ENCODE measurements at regions not wholly inside any gene's neighbourhood (a gene's known extent, or its start where the extent isn't known, plus 50 kb on each side); places are given as distances from the start of the nearest gene placed in this dataset.

DNA sequence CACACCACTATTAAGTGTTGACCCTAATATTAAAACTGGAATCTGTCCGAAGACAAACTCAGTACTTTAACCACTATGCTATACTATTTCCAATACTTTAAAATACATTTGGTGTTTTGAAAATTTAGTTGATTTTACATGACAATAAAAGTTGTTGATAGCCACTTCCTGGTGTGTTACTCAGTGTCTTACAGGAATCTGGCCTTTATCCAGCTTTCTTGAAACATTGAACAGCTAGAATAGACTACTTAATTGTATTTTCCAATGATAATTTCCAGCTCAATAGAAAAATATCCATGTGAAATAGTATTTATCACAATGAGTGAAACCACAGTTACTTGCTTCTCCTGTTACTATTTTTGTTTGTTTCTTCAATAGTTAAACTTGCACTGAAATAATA, 369.6 kb upstream of the ADGRL4 start:
- H3K9me3 Mint-ChIP-seq, result peaks cover 2% of the 10 kb centered on the region
- TF ChIP-seq, protein P1, sequence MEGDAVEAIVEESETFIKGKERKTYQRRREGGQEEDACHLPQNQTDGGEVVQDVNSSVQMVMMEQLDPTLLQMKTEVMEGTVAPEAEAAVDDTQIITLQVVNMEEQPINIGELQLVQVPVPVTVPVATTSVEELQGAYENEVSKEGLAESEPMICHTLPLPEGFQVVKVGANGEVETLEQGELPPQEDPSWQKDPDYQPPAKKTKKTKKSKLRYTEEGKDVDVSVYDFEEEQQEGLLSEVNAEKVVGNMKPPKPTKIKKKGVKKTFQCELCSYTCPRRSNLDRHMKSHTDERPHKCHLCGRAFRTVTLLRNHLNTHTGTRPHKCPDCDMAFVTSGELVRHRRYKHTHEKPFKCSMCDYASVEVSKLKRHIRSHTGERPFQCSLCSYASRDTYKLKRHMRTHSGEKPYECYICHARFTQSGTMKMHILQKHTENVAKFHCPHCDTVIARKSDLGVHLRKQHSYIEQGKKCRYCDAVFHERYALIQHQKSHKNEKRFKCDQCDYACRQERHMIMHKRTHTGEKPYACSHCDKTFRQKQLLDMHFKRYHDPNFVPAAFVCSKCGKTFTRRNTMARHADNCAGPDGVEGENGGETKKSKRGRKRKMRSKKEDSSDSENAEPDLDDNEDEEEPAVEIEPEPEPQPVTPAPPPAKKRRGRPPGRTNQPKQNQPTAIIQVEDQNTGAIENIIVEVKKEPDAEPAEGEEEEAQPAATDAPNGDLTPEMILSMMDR (conservative IDR thresholded peaks at IDR 0.05), result no peak
- H3K4me3 Mint-ChIP-seq, result no peak overlapping the region
- no peak overlapping the region for H3K27ac Mint-ChIP-seq (ENCODE audit: unreplicated experiment)
- no peaks in the 10 kb centered on the region for H3K27me3 Mint-ChIP-seq (ENCODE audit: low read depth)
- H3K4me1 Mint-ChIP-seq, result peaks cover 4% of the 10 kb centered on the region
- DNase-seq (ENCODE audit: low read depth, low spot score), result no peak
- peaks cover 2% of the 10 kb centered on the region for H3K36me3 Mint-ChIP-seq (ENCODE audit: low read depth)

DNA sequence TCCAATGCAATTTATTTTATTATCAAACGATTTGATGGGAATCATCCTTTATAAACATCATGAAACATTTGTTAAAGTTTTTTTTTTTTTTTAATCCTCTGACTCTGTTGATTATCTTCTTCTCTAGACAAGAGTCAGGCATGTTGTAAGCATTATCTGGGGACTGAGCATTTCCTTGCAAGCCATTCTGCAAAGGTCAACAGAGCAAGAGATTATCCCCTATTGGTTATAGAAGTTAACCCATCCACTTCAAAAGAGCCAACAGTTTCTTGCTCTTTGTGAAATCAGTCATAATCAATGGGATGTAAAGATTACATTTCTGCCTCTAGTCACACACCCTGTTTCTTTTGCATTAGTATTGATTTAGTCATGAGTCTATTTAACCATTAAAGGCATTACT, 368.8 kb upstream of the ADGRL4 start:
- peaks cover 2% of the 10 kb centered on the region for H3K36me3 Mint-ChIP-seq (ENCODE audit: low read depth)
- no peak overlapping the region for H3K4me3 Mint-ChIP-seq
- H3K27me3 Mint-ChIP-seq (ENCODE audit: low read depth), result no peaks in the 10 kb centered on the region
- peaks cover 2% of the 10 kb centered on the region for H3K9me3 Mint-ChIP-seq
- DNase-seq (ENCODE audit: low read depth, low spot score), result no peak
- TF ChIP-seq, protein P1 (conservative IDR thresholded peaks at IDR 0.05), result no peak
- H3K27ac Mint-ChIP-seq (ENCODE audit: unreplicated experiment), result no peak overlapping the region
- peaks cover 4% of the 10 kb centered on the region for H3K4me1 Mint-ChIP-seq

DNA sequence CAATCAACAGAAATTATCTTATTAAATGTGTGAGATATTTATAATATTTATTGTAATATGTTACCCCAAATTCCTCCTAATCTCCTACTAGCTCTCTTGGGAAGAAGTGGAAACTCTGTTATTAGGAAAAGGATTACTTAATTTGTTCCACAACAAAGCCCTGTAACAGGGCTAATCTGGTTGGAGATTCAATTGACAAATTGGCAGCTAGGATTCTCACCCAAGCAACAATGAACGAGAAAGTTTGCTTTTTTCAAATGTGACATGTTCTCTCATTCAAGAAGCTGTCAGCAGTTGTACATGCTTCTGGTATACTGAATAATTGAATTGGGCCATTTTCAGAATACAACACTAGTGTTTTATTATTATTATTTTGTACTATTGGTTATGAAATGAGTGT, 367.9 kb upstream of the ADGRL4 start:
- H3K27me3 Mint-ChIP-seq (ENCODE audit: low read depth), result no peaks in the 10 kb centered on the region
- H3K4me3 Mint-ChIP-seq, result no peak overlapping the region
- peaks cover 2% of the 10 kb centered on the region for H3K36me3 Mint-ChIP-seq (ENCODE audit: low read depth)
- peaks cover 4% of the 10 kb centered on the region for H3K4me1 Mint-ChIP-seq
- peaks cover 2% of the 10 kb centered on the region for H3K9me3 Mint-ChIP-seq
- H3K27ac Mint-ChIP-seq (ENCODE audit: unreplicated experiment), result no peak overlapping the region
- TF ChIP-seq, protein P1 (conservative IDR thresholded peaks at IDR 0.05), result no peak
- DNase-seq (ENCODE audit: low read depth, low spot score), result no peak

DNA sequence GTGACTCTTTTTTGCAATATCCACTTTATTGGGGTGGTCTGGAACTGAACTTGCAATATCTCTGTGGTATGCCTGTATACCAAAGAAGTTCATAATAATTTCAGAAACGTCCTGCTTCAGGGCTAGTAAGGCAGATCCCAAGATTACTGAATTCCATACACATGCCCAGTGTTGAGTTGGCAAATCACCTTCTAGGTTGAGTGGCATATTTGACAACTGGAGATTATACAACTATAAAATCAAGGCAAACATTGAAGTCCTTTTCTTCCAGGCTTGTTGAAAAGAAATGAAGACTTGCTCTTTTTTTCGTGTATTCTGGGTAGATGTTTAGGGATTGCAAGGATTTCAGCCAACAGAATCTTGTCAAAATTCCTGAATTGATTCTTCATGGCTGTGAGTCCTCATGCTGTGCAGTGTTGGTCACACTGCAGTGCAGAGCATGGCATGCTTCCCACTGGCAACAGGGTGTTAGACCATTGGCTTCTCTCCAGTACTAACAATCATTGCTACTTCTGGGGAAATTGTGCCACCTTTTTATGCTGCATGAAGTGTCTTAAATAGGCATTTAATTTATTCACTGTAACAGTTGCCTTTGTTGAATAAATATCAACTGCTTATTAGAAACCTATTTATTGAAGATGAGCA, 367.1 kb upstream of the ADGRL4 start:
- Mint-ChIP-seq H3K27ac (ENCODE audit: unreplicated experiment) (no peak overlapping the region), H3K4me3 (no peak overlapping the region)

DNA sequence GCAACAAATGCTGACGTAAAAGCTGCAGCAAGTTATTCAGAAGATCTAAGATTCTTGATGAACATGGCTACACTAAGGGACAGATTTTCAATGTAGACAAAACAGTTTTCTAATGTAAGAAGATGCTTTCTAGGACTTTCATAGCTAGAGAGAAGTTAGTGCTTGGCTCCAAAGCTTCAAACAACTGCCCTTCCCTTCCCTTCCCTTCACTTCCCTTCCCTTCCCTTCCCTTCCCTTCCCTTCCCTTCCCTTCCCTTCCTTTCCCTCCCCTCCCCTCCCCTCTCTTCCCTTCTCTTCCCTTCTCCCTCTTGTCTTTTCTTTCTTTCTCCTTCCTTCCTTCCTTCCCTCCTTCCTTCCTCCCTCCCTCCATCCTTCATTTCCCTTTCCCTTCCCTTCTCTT, 365.3 kb upstream of the ADGRL4 start:
- H3K9me3 Mint-ChIP-seq, result peaks cover 6% of the 10 kb centered on the region
- no peaks in the 10 kb centered on the region for H3K27me3 Mint-ChIP-seq (ENCODE audit: low read depth)
- no peak overlapping the region for H3K27ac Mint-ChIP-seq (ENCODE audit: unreplicated experiment)
- H3K4me1 Mint-ChIP-seq, result peaks cover 4% of the 10 kb centered on the region
- H3K36me3 Mint-ChIP-seq (ENCODE audit: low read depth), result peaks cover 2% of the 10 kb centered on the region
- no peak for DNase-seq (ENCODE audit: low read depth, low spot score)
- H3K4me3 Mint-ChIP-seq, result no peak overlapping the region
- TF ChIP-seq, protein P1 (conservative IDR thresholded peaks at IDR 0.05), result no peak

More for the DNA sequence above, 367.1 kb upstream of the ADGRL4 start:
- no peak for DNase-seq (ENCODE audit: low read depth, low spot score)
- TF ChIP-seq, protein P1 (conservative IDR thresholded peaks at IDR 0.05), result no peak
- peaks cover 4% of the 10 kb centered on the region for H3K4me1 Mint-ChIP-seq
- peaks cover 2% of the 10 kb centered on the region for H3K36me3 Mint-ChIP-seq (ENCODE audit: low read depth)
- H3K27me3 Mint-ChIP-seq (ENCODE audit: low read depth), result no peaks in the 10 kb centered on the region
- H3K9me3 Mint-ChIP-seq, result peaks cover 2% of the 10 kb centered on the region
